ENCODE measurements at regions not wholly inside any gene's neighbourhood (a gene's known extent, or its start where the extent isn't known, plus 50 kb on each side); places are given as distances from the start of the nearest gene placed in this dataset.

GRCh38 chr11:71327156-71328085, 75.0 kb upstream of the SHANK2 start:
- TF ChIP-seq CTCF (IDR thresholded peaks at IDR 0.05): no peak
- DNase-seq (ENCODE audit: low spot score in 2 of 2): no peak

GRCh38 chr11:71326328-71326940, 74.1 kb upstream of the SHANK2 start:
- TF ChIP-seq CTCF (IDR thresholded peaks at IDR 0.05): no peak
- intact Hi-C loops (cut with DNase I): no loop called here
- no peak for DNase-seq (ENCODE audit: low spot score in 2 of 2)
- H3K27me3 ChIP-seq: no peaks in the 10 kb centered on the region
- no peaks in the 10 kb centered on the region for H3K9me3 ChIP-seq
- H3K27ac ChIP-seq: no peak overlapping the region
- no peak overlapping the region for H3K4me3 ChIP-seq
- no peaks in the 10 kb centered on the region for H3K4me1 ChIP-seq
- no peaks in the 10 kb centered on the region for H3K36me3 ChIP-seq

More at GRCh38 chr11:71327156-71328085, 75.0 kb upstream of the SHANK2 start:
- Histone ChIP-seq H3K27me3 (no peaks in the 10 kb centered on the region), H3K27ac (no peak overlapping the region), H3K4me3 (no peak overlapping the region), H3K4me1 (no peaks in the 10 kb centered on the region), H3K36me3 (no peaks in the 10 kb centered on the region), H3K9me3 (no peaks in the 10 kb centered on the region)
- intact Hi-C loops (cut with DNase I): no loop called here

GRCh38 chr11:71325418-71326327, 73.3 kb upstream of the SHANK2 start:
- TF ChIP-seq CTCF (IDR thresholded peaks at IDR 0.05): no peak
- Histone ChIP-seq H3K9me3 (no peaks in the 10 kb centered on the region), H3K27ac (no peak overlapping the region), H3K4me1 (no peaks in the 10 kb centered on the region), H3K27me3 (no peaks in the 10 kb centered on the region), H3K36me3 (no peaks in the 10 kb centered on the region), H3K4me3 (no peak overlapping the region)
- no peak for DNase-seq (ENCODE audit: low spot score in 2 of 2)
- intact Hi-C loops (cut with DNase I): no loop called here

GRCh38 chr11:71324788-71325417, 72.5 kb upstream of the SHANK2 start:
- no peak for TF ChIP-seq CTCF (IDR thresholded peaks at IDR 0.05)
- Histone ChIP-seq H3K27ac (no peak overlapping the region), H3K9me3 (no peaks in the 10 kb centered on the region), H3K4me1 (no peaks in the 10 kb centered on the region), H3K27me3 (no peaks in the 10 kb centered on the region), H3K36me3 (no peaks in the 10 kb centered on the region), H3K4me3 (no peak overlapping the region)
- no peak for DNase-seq (ENCODE audit: low spot score in 2 of 2)
- intact Hi-C loops (cut with DNase I): no loop called here

- Histone ChIP-seq H3K36me3 (no peaks in the 10 kb centered on the region), H3K9me3 (no peaks in the 10 kb centered on the region), H3K27me3 (no peaks in the 10 kb centered on the region), H3K4me1 (no peaks in the 10 kb centered on the region), H3K4me3 (no peak overlapping the region), H3K27ac (no peak overlapping the region)
- TF ChIP-seq CTCF (IDR thresholded peaks at IDR 0.05): no peak
- intact Hi-C loops (cut with DNase I): no loop called here
- no peak for DNase-seq (ENCODE audit: low spot score in 2 of 2)
Observed at GRCh38 chr11:71323876-71324526, 71.6 kb upstream of the SHANK2 start.

Data from ascending aorta (tissue), 2 donors.